ENCODE measurements at regions not wholly inside any gene's neighbourhood (a gene's known extent, or its start where the extent isn't known, plus 50 kb on each side); places are given as distances from the start of the nearest gene placed in this dataset.

GRCh38 chr10:84739641-84740040 is 411.3 kb downstream of the CCSER2 start:
- TF ChIP-seq GATA2 (IDR thresholded peaks at IDR 0.05; ENCODE audit: low read depth, low read length) (no peak), GATA3 (IDR thresholded peaks at IDR 0.05; ENCODE audit: low read depth, low read length) (no peak)
